ENCODE measurements at regions not wholly inside any gene's neighbourhood (a gene's known extent, or its start where the extent isn't known, plus 50 kb on each side); places are given as distances from the start of the nearest gene placed in this dataset.

- no peak for TF ChIP-seq CEBPB (IDR thresholded peaks at IDR 0.05; ENCODE audit: low read depth)
- TF ChIP-seq RAD21 (IDR thresholded peaks at IDR 0.05; ENCODE audit: low read depth): no peak
- no peak for TF ChIP-seq CTCF (IDR thresholded peaks at IDR 0.05 in 2 of 3, conservative IDR thresholded peaks at IDR 0.05 in 1 of 3; ENCODE audit: borderline replicate concordance in 1 of 3, insufficient read depth in 1 of 3, low read depth in 2 of 3, low read length in 2 of 3)
- no peak for TF ChIP-seq ZFX (IDR thresholded peaks at IDR 0.05)
- no peak for TF ChIP-seq SIN3A (IDR thresholded peaks at IDR 0.05; ENCODE audit: low read depth)
- no peak for TF ChIP-seq SRF (IDR thresholded peaks at IDR 0.05; ENCODE audit: low read depth)
Measured at GRCh38 chr2:166716968-166717367, 171.3 kb upstream of the XIRP2 start.
